ENCODE measurements at regions not wholly inside any gene's neighbourhood (a gene's known extent, or its start where the extent isn't known, plus 50 kb on each side); places are given as distances from the start of the nearest gene placed in this dataset.
"Not testable (repeated sequence)": the region's sequence is repeated elsewhere in the genome, so short reads cannot be mapped to it uniquely, and the experiment has no call there.

DNA sequence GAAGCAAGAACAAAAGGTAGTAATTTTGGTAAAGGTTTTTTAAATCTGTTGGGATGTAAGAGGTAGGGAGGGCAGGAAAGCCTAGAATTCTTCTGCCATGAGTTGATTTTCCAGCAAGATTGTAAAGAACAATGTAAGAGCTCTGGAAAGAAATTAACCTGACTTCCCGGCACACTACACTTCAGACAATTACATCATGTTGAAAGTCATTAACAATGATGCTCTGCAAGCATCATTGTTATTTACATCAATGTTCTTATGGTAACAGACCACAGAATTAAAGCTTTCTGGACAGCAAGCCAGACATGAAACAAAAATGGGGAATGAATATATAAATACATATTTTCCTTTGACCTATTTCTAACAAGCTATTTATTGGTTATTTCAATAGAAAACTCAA, 342.2 kb downstream of the CEP170 start:
- H3K4me1 ChIP-seq; intact Hi-C loops (cut with DNase I; ENCODE audit: low total_unique reads); H3K27ac ChIP-seq; H3K9me3 ChIP-seq; H3K27me3 ChIP-seq; H3K36me3 ChIP-seq (ENCODE audit: low read depth, missing control alignments); DNase-seq; H3K4me3 ChIP-seq: not testable (repeated sequence)
- WGBS, 2 donors = 82 to 83% methylated on average over 1 of the region's 1 CpG

DNA sequence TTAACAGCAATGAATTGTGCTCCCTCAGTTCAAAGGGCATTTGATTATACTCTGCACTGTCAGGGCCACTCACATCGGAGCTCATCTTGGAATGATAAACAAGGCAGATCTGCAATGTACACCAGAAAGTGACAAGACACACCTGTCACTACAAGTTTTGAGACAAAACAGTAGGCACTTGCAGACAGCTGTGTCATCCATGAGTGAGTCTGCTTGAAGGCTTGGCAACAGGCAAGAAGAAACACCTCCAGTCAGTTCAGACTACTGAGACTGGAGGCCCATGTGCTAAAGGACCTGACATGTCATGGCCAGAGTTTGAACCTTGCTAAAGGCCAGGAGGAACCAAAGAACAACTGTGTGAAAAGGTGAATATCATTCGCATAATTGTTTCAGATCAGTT, 354.5 kb downstream of the CEP170 start:
- DNase-seq; intact Hi-C loops (cut with DNase I; ENCODE audit: low total_unique reads); H3K9me3 ChIP-seq; H3K4me3 ChIP-seq; H3K27me3 ChIP-seq; H3K27ac ChIP-seq; H3K4me1 ChIP-seq; H3K36me3 ChIP-seq (ENCODE audit: low read depth, missing control alignments): not testable (repeated sequence)
- 55 to 66% methylated on average over 2 of the region's 2 CpGs for WGBS, 2 donors

- no peak overlapping the region for H3K27ac ChIP-seq
- TF ChIP-seq POLR2A (IDR thresholded peaks at IDR 0.05) (no peak), CTCF (IDR thresholded peaks at IDR 0.05) (no peak)
- peak; percentile 65 for DNase-seq
- intact Hi-C loops (cut with DNase I; ENCODE audit: low total_unique reads) = no loop called here
- no peaks in the 10 kb centered on the region for H3K9me3 ChIP-seq
- H3K4me3 ChIP-seq = peak overlapping the region in 1 of 2 donors; percentile 20
- no peaks in the 10 kb centered on the region for H3K36me3 ChIP-seq (ENCODE audit: low read depth, missing control alignments)
- 0 to 4% methylated on average over 2 to 32 of the region's 42 CpGs for WGBS, 2 donors
- H3K4me1 ChIP-seq = peaks cover 5% of the 10 kb centered on the region
- H3K27me3 ChIP-seq = no peaks in the 10 kb centered on the region
Measured at GRCh38 chr1:242890192-242890741, 364.8 kb downstream of the CEP170 start.

- TF ChIP-seq CTCF (IDR thresholded peaks at IDR 0.05) = no peak
- no peak for TF ChIP-seq POLR2A (IDR thresholded peaks at IDR 0.05)
- no peak for DNase-seq
Measured at GRCh38 chr1:242886137-242886536, 361.6 kb upstream of the PLD5 start.

GRCh38 chr1:242880022-242880421, 355.5 kb upstream of the PLD5 start:
- H3K36me3 ChIP-seq (ENCODE audit: low read depth, missing control alignments); H3K4me1 ChIP-seq; H3K9me3 ChIP-seq; H3K27me3 ChIP-seq; H3K27ac ChIP-seq; H3K4me3 ChIP-seq; DNase-seq; intact Hi-C loops (cut with DNase I; ENCODE audit: low total_unique reads): not testable (repeated sequence)
- WGBS, 2 donors = 52 to 82% methylated on average over 5 of the region's 5 CpGs

More at GRCh38 chr1:242886137-242886536, 361.6 kb upstream of the PLD5 start:
- Histone ChIP-seq H3K4me1 (peaks cover 5% of the 10 kb centered on the region), H3K4me3 (no peak overlapping the region), H3K27ac (no peak overlapping the region), H3K36me3 (ENCODE audit: low read depth, missing control alignments) (no peaks in the 10 kb centered on the region), H3K27me3 (no peaks in the 10 kb centered on the region), H3K9me3 (no peaks in the 10 kb centered on the region)
- WGBS, 2 donors = 7 to 38% methylated on average over 2 of the region's 2 CpGs
- intact Hi-C loops (cut with DNase I; ENCODE audit: low total_unique reads) = no loop called here

- no peak for TF ChIP-seq POLR2A (IDR thresholded peaks at IDR 0.05)
- no peak for TF ChIP-seq CTCF (IDR thresholded peaks at IDR 0.05)
Measured at GRCh38 chr1:242877743-242878142, 353.2 kb upstream of the PLD5 start.

More at GRCh38 chr1:242877743-242878142, 353.2 kb upstream of the PLD5 start:
- intact Hi-C loops (cut with DNase I; ENCODE audit: low total_unique reads) = no loop called here
- H3K9me3 ChIP-seq = no peaks in the 10 kb centered on the region
- H3K36me3 ChIP-seq (ENCODE audit: low read depth, missing control alignments) = no peaks in the 10 kb centered on the region
- no peak overlapping the region for H3K4me3 ChIP-seq
- no peak for DNase-seq
- H3K4me1 ChIP-seq = no peaks in the 10 kb centered on the region
- no peaks in the 10 kb centered on the region for H3K27me3 ChIP-seq
- H3K27ac ChIP-seq = no peak overlapping the region

All from testis (tissue), 2 donors.